NCI-H460 (cell line): ENCODE measurements at regions not wholly inside any gene's neighbourhood (a gene's known extent, or its start where the extent isn't known, plus 50 kb on each side); places are given as distances from the start of the nearest gene placed in this dataset.
"Not testable (repeated sequence)": the region's sequence is repeated elsewhere in the genome, so short reads cannot be mapped to it uniquely, and the experiment has no call there.

Source experiments
- DNase-seq: peaks from one replicate; pipeline ENCODE4 v3.0.0-alpha.2; 2016; ENCODE audit warnings: low read depth; ENCODE audit errors: extremely low read depth

GRCh38 chr12:127582074-127582473 is 684.9 kb upstream of the TMEM132C start:
- DNase-seq = no peak

GRCh38 chr12:127583041-127583440 is 683.9 kb upstream of the TMEM132C start:
- DNase-seq = no peak

DNA sequence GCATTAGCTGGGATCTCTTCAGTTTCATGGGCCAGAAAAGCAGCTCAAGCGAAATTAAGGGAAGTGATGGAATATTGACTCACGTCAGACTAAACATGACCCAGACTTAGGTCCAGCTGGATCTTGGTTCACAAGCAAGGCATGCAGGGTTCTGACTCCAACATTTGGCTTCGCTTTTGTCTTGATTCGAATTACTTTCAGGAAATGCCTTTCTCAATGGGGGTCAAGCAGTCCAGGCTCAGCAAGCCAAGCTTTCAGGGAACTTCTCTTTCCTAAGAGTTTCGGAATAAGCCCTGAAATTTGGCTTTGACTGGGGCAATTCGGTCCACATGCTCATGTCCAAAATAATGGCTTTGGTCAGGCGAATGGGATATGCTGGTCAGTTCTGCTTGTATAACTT is 678.7 kb upstream of the TMEM132C start:
- no peak for DNase-seq

- DNase-seq = no peak
These were observed 677.4 kb upstream of the TMEM132C start for GRCh38 chr12:127589541-127589940.

DNA sequence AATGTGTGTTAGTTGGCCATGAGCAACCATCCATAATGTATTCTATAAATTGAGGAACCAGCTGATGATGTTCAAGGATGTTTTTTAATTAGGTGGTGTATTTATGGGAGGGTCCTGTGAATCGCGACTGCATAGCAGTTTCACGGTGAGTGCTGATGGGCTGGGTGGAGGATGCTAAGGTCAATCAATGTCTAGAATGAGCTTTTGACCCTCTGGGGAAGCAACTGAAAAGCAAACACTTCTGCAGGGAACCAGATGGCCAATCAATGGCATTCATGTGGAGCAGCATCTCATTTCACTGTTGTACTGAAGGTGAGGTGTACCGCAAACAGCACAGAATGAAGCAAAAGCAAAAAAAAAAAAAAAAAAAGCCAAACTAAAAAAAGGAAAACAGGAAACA is 676.1 kb upstream of the TMEM132C start:
- no peak for DNase-seq

GRCh38 chr12:127592245-127592644 is 674.7 kb upstream of the TMEM132C start:
- DNase-seq = no peak

- DNase-seq = no peak
These were observed 672.5 kb upstream of the TMEM132C start for GRCh38 chr12:127594351-127594970.

- DNase-seq = no peak
These were observed 671.5 kb upstream of the TMEM132C start for GRCh38 chr12:127595506-127595905.

DNA sequence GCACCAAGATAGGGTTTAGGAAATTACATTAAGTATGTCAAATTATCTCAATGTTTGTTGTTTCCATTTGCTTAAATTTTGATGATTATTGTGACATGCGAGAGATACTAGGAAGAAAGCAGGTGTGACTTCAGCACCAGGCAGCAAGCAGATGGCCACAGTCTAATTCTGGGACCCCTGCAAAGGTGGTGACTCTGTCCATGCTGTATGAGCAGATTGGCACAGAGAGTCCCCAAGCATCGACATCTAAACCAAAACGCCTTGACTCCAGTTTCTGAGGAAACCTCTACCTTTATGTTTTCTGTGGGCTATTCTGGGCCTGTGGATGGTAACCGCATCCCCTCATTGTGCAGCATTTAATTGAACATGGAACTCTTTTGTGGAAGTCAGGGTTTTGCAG is 670.1 kb upstream of the TMEM132C start:
- DNase-seq = no peak

- DNase-seq = no peak
These were observed 667.5 kb upstream of the TMEM132C start for GRCh38 chr12:127599436-127599835.

GRCh38 chr12:127600211-127600610 is 666.8 kb upstream of the TMEM132C start:
- no peak for DNase-seq

- no peak for DNase-seq
These were observed 660.4 kb upstream of the TMEM132C start for GRCh38 chr12:127606476-127607015.

GRCh38 chr12:127607146-127607725 is 659.7 kb upstream of the TMEM132C start:
- DNase-seq = no peak

DNA sequence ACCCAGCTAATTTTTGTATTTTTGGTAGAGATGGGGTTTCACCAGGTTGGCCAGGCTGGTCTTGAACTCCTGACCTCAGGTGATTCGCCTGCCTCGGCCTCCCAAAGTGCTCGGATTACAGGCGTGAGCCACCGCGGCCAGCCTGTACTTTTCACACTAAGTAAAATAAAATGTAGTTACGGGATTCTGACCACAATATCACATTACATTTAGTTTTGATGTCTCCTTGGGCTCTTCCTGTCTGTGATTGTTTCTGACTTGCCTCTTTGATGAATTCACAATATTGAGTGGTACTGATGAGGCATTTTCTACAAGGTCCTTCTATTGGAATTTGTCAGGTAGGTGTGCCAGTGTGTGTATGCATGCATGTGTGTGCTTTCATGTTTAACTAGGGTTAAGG is 658.6 kb upstream of the TMEM132C start:
- DNase-seq = not testable (repeated sequence)

DNA sequence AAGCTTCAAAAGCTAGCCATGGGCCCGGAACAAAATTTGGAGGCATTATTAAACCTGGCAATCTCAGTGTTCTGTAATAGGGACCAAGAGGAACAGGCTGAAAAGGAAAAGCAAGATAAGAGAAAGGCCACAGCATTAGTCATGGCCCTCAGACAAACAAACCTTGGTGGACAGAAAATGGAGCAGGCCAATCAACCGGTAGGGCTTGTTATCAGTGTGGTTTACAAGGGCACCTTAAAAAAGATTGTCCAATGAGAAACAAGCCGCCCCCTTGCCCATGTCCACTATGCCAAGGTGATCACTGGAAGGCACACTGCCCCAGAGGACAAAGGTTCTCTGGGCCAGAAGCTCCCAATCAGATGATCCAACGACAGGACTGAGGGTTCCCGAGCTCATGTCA is 653.9 kb upstream of the TMEM132C start:
- DNase-seq = no peak

- DNase-seq = no peak
These were observed 646.9 kb upstream of the TMEM132C start for GRCh38 chr12:127619869-127620734.

- DNase-seq = no peak
These were observed 646.1 kb upstream of the TMEM132C start for GRCh38 chr12:127620735-127621355.

DNA sequence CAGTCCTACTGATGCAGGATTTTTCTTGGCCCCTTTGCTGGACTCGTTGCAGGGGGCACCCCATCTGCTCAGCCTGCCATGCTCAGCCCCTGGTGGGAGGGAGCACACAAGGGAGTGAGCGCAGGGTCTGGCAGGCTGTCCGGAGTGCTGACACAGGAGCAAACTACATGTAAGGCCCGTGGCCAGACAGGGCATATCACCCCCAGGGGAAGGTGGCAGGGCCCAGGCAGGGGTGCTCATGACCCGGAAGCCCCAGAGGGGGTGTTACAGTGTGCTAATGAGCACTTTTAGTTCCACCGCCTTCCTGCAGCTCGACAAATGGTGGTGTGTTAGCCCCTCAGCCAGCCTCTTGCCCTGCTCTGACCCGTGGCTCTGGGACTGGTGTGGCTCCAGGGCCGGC is 645.6 kb upstream of the TMEM132C start:
- no peak for DNase-seq

DNA sequence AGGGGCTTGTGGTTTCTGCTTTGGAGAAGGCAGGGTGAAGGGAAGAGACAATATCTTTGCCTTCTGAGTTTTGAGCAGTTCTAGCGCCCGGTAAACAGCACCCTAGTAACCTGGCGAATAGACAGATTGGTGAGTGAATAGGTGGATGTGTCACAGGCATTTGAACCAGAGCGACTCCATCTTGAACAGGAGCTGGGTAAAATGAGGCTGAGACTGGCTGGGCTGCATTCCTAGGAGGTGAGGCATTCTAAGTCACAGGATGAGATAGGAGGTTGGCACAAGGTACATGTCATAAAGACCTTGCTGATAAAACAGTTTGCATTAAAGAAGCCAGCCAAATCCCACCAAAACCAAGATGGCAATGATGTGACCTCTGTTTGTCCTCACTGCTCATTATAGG is 643.6 kb upstream of the TMEM132C start:
- no peak for DNase-seq

DNA sequence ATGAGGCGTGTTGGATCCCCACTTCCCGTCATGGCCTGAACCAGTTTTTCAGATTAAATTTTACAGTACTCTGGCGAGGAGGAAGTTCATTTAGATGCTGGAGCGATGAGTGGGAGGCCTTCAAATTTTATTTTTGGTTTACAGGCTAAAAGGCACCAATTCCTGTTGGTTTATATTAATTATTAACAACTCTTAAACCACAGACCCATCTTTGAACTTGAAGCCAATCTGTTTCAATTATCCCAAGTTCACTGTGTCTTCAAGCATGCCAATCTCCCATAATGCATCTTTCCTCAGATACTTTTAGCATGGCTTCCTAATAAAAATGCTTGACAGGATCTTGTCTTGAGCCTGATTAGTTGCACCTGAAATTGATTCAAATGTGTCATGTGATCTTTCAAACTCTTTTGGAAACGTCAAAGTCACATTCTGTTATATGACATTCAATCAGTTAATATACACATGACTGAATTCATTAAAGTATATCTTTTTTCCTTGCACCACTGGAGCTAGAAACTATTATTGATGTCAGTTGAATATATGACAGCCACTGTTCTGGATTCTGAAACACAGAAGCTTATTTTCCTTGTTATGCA is 641.7 kb upstream of the TMEM132C start:
- DNase-seq = no peak

- DNase-seq = no peak
These were observed 638.3 kb upstream of the TMEM132C start for GRCh38 chr12:127628645-127629044.
